Thoracic aorta (tissue), 2 donors: ENCODE measurements at regions not wholly inside any gene's neighbourhood (a gene's known extent, or its start where the extent isn't known, plus 50 kb on each side); places are given as distances from the start of the nearest gene placed in this dataset.

Experiments
- ATAC-seq: fragments of 150-250 bp; one replicate; pipeline ENCODE4 v1.8.0; 2017; ENCODE audit warnings: low read depth; ENCODE audit not compliant: insufficient number of reproducible peaks, low FRiP score
- DNase-seq: peaks from one replicate; pipeline ENCODE4 v3.0.0-alpha.2; 2020; ENCODE audit warnings: low spot score
- H3K27ac ChIP-seq, 2 donors: fragments of 200-600 bp; sonication (generic); 1 replicate in 1 of 2; 2 replicates in 1 of 2; pipeline ENCODE4 v1.5.1; 2016; ENCODE audit warnings: mild to moderate bottlenecking in 2 of 2, moderate library complexity in 2 of 2
- H3K27me3 ChIP-seq: fragments of 200-600 bp; sonication (generic); replicated peaks from 2 replicates; pipeline ENCODE4 v1.6.0; 2016; ENCODE audit warnings: mild to moderate bottlenecking; ENCODE audit not compliant: insufficient read depth
- H3K36me3 ChIP-seq: fragments of 200-600 bp; sonication (generic); one replicate; pipeline ENCODE4 v1.5.1; 2016
- H3K4me1 ChIP-seq, 2 donors: fragments of 200-600 bp; sonication (generic); 1 replicate in 1 of 2; 2 replicates in 1 of 2; pipeline versions ENCODE4 v1.5.1 to v1.6.0; 2016; ENCODE audit warnings: low read depth in 2 of 2, mild to moderate bottlenecking in 1 of 2; ENCODE audit not compliant: control insufficient read depth in 1 of 2
- H3K4me3 ChIP-seq: fragments of 200-600 bp; sonication (generic); 2 replicates; pipeline ENCODE4 v1.5.1; 2016; ENCODE audit warnings: mild to moderate bottlenecking
- H3K9me3 ChIP-seq: fragments of 200-600 bp; sonication (generic); 2 replicates; pipeline ENCODE4 v1.5.1; 2016
- TF ChIP-seq, protein P1 (sequence below): fragments of 200-600 bp; sonication (generic); IDR thresholded peaks from one replicate; pipeline ENCODE4 v1.5.1; 2019; ENCODE audit warnings: antibody characterized with exemption

DNA sequence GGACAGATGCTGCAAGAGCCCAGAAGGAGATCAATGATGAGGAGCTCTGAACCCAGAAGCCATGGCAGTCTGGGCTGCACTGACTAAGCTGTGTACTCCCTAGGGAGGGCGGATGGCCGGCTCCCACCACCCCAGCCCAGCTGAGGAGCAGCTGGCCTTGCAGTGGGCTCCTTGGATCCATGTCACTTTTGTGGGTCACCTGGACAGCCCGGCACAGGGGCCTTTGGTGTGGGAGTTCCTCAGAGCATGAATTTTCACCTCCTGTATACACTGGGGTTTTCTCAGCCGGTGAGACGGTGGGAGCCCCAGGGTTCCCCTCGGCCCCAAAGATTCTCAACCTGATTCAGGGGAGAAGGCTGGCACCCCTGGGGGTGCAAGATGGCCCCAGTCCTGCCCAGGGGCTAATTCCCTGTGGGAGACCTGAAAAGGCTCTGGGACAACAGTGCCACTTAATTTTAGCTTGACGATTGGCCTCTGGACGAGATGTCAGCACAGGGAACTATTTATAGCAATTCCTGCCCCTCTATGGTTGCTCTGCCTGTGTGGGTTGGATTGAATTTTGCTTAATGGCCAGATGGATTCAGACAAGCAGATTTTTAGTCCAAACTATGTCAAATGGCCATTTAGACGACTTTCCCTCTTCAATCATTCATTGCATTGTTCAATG lies 121.6 kb upstream of the PMEPA1 start:
- Histone ChIP-seq H3K4me1 (peaks cover 0 to 13% of the 10 kb centered on the region in 2 donors), H3K9me3 (no peaks in the 10 kb centered on the region), H3K4me3 (no peak overlapping the region), H3K27ac (no peak overlapping the region), H3K36me3 (no peaks in the 10 kb centered on the region), H3K27me3 (no peaks in the 10 kb centered on the region)
- ATAC-seq (no peak), DNase-seq (no peak)
- TF ChIP-seq, protein P1, sequence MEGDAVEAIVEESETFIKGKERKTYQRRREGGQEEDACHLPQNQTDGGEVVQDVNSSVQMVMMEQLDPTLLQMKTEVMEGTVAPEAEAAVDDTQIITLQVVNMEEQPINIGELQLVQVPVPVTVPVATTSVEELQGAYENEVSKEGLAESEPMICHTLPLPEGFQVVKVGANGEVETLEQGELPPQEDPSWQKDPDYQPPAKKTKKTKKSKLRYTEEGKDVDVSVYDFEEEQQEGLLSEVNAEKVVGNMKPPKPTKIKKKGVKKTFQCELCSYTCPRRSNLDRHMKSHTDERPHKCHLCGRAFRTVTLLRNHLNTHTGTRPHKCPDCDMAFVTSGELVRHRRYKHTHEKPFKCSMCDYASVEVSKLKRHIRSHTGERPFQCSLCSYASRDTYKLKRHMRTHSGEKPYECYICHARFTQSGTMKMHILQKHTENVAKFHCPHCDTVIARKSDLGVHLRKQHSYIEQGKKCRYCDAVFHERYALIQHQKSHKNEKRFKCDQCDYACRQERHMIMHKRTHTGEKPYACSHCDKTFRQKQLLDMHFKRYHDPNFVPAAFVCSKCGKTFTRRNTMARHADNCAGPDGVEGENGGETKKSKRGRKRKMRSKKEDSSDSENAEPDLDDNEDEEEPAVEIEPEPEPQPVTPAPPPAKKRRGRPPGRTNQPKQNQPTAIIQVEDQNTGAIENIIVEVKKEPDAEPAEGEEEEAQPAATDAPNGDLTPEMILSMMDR: no peak

DNA sequence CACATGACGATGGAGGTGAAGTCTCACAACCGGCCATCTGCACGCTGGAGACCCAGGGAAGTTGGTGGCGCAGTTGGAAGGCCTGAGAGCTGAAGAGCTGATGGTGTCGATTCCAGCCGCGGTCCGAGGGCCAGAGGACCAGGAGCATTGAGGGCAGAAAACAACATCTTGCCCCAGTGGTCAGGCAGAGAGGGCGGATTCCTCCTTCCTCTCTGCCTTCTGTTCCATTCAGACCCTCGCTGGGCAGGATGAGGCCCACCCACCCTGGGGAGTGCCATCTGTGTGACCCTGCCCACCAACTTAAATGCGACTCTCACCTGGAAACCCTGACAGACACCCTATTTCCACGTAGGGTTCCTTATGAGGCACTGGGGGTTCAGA lies 120.7 kb upstream of the PMEPA1 start:
- Histone ChIP-seq H3K9me3 (no peaks in the 10 kb centered on the region), H3K36me3 (no peaks in the 10 kb centered on the region), H3K4me1 (peaks cover 0 to 23% of the 10 kb centered on the region in 2 donors), H3K27ac (no peak overlapping the region), H3K27me3 (no peaks in the 10 kb centered on the region), H3K4me3 (no peak overlapping the region)
- TF ChIP-seq, protein P1: no peak
- ATAC-seq (no peak), DNase-seq (no peak)

DNA sequence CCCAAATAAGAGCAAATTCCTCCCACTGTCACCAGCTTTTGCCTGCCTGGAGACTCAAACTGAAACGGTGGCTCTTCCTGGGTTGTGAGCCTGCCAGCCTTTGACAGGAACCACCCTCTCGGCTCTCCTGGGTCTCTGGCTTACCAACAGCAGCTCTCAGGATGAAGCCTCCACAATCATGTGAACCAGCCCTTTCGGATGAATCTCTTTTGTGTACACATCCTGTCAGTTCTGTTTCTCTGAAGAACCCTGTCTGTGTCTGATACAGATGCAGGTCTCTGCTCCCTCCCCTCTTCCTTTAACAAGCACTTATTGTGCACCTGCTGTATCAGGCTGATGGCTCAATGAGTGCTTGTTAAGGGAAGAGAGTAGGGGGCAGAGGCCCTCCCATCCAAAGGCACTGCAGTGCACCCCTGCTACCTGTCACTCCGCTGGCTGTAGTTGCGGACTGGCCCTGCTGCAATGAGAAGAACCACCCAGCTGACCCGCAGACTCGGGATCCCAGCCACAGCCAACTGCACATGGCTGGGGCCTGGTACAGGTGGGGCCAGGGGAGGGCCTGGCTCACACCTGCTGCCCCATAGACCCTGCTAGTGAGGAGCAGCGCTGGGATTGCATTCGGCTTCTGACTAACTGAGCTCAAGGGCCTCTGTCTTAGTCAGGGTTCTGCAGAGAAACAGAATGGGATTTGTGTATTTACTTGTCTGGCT lies 120.1 kb upstream of the PMEPA1 start:
- Histone ChIP-seq H3K4me3 (no peak overlapping the region), H3K4me1 (peaks cover 0 to 23% of the 10 kb centered on the region in 2 donors), H3K27ac (no peak overlapping the region), H3K27me3 (no peaks in the 10 kb centered on the region), H3K36me3 (no peaks in the 10 kb centered on the region), H3K9me3 (no peaks in the 10 kb centered on the region)
- ATAC-seq (no peak), DNase-seq (no peak)
- TF ChIP-seq, protein P1: no peak

DNA sequence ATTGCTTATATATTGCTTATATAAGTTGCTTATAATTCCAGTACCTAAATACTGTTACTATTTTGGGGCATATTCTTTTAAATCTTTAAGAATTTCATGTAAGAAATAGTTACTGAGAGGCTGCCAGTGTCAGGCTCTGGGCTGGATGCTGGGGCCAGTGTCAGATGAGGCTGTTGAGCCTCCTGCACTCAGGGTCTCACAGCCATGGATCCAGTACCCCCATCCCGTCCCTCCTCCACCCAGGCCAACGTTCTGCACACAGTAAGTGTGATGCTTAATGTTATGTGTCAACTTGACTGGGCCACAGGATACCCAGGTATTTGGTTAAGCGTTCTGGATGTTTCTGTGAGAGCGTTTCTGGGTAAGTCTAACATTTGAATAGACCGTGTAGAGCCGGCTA lies 119.5 kb upstream of the PMEPA1 start:
- TF ChIP-seq, protein P1: no peak
- Histone ChIP-seq H3K4me1 (peaks cover 0 to 23% of the 10 kb centered on the region in 2 donors), H3K27me3 (no peaks in the 10 kb centered on the region), H3K36me3 (no peaks in the 10 kb centered on the region), H3K27ac (no peak overlapping the region), H3K9me3 (no peaks in the 10 kb centered on the region), H3K4me3 (no peak overlapping the region)
- DNase-seq (no peak), ATAC-seq (no peak)

DNA sequence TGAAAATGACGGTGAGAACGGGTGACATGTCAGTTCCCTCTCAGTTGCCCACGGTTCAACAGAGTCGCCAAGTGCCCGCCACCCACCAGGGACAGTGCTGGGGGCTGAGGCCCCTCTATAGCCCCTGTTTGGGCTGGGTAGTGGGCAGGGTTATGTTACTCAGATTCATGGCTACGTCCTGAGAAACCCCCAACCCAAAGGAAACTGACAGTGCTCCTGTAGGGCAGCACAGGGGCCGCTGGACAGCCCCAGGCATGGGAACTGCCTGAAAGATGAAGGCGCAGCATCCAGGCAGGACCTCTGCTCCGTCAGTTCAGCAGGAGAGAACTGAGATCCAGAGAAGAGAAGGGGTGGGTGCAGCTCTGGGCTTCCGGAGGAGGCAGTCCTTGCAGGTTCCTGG lies 118.9 kb upstream of the PMEPA1 start:
- TF ChIP-seq, protein P1: no peak
- no peaks in the 10 kb centered on the region for H3K36me3 ChIP-seq
- H3K27ac ChIP-seq: no peak overlapping the region
- no peaks in the 10 kb centered on the region for H3K27me3 ChIP-seq
- H3K4me1 ChIP-seq: peaks cover 0 to 23% of the 10 kb centered on the region in 2 donors
- DNase-seq: no peak
- no peaks in the 10 kb centered on the region for H3K9me3 ChIP-seq
- ATAC-seq: no peak
- H3K4me3 ChIP-seq: no peak overlapping the region
